NCI-H69 (cell line): ENCODE measurements at regions not wholly inside any gene's neighbourhood (a gene's known extent, or its start where the extent isn't known, plus 50 kb on each side); places are given as distances from the start of the nearest gene placed in this dataset.
"Not testable (repeated sequence)": the region's sequence is repeated elsewhere in the genome, so short reads cannot be mapped to it uniquely, and the experiment has no call there.

Source experiments
- DNase-seq: peaks from one replicate; lab custom pipeline; 2025; lab: John Stamatoyannopoulos, UW

DNA sequence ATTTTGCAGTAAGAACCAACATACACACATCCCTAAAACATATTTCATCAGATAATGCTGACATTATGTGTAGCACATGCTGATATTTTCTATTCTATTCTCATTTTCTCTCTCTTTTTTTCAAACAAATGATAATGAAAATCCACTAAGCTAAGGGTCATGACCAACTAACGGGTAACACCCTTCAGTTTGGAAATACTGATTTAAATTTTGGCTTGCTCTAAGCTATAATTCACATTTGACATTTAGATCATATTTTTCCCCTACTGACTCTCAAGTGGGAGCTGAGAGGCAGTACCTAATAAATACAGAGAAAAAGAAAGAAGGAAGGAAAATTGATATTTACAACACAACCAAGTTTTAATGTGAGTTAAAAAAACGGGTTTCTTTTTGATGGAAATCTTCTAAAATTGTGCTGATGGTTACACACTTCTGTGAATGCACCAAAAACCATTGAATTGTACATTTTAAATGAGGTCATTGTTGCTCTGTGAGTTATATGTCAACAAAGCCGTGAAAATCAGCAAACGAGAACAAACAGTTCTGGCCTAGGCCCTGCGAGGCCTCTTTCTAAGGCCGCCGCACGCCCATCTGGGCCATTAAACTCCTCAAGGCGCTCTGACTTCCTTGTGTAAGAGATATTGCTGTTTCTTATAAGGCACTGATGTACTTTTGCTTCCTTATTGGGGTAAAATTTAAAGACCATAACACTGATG, 124.2 kb downstream of the GALR1 start:
- DNase-seq = peak; percentile 18

DNA sequence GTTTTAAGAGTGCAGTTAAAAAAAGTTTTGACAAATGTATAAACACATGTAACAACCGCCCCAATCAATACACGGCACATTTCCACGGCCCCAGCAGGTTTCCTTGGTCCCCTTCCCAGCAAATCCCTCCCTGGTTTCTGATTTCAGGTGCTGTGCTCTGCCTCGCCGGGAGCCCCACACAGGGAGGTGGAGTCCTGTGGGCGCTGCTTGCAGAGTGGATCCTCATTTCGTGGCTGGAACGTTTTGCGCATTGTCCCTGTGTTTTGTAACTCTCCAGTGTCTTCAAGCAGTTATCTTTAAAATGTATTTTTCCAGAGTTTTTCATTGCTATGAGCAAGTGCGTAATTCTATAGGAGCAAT, 124.8 kb downstream of the GALR1 start:
- no peak for DNase-seq

DNA sequence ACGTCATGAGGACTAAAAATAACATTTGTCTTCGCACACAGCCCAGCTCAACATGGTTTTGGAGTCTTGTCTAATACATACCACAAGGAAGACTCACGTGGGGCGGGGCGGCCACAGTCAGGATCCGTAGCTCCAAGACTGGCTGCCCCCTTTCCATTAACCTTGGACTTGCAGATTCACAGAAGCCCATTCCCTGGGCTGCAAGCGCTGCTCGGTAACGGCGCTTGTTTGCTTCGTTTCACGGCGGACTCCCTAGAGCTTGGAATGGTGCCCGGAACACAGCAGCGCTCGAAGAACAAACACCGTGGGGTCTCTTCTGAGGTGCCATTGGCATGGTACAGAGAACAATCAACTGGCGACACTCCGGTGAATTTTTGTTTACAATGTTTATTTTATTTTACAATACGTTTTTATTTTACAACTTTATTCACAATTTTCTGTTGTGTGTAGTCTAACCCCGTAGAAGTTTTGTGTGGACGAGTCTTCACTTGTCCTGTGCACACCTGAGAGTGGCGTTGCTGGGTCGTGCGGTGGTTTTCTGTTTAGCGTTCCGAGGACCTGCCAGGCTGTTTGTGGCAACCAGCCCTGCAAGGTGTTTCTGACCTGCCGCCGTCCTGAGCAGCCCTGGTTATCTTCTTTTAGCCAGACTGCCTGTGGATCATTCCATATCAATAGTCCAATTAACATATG, 126.5 kb downstream of the GALR1 start:
- DNase-seq = peak; percentile 69

DNA sequence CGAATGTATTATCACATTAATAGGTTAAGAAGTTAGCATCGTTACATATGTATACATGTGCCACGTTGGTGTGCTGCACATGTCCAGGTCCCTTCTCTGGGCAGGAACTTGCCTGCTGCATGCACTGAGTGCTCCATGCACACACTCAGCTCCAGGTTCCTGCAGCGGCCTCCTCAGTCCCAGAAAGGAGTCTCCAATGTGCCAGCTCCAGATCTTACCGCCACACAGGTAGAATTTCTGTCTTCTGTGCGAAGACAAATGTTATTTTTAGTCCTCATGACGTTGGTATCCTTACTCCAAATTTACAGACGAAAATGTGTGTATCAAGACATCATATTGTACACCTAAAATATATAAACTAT, 127.1 kb downstream of the GALR1 start:
- no peak for DNase-seq

DNA sequence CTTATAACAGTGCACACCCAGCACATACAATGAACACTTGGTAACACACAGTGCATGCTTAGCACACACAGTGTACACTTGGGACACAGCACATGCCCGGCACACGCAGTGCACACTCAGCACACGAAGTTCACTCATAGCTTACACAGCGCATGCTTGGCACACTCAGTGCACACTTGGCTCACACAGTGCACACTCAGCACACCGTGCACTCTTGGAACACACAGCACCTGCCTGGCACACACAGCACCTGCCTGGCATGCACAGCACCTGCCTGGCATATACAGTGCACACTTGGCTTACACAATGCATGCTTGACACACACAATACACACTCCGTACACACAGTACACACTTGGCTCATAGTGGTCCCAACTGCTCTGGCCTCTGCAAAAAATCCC, 128.2 kb downstream of the GALR1 start:
- no peak for DNase-seq

DNA sequence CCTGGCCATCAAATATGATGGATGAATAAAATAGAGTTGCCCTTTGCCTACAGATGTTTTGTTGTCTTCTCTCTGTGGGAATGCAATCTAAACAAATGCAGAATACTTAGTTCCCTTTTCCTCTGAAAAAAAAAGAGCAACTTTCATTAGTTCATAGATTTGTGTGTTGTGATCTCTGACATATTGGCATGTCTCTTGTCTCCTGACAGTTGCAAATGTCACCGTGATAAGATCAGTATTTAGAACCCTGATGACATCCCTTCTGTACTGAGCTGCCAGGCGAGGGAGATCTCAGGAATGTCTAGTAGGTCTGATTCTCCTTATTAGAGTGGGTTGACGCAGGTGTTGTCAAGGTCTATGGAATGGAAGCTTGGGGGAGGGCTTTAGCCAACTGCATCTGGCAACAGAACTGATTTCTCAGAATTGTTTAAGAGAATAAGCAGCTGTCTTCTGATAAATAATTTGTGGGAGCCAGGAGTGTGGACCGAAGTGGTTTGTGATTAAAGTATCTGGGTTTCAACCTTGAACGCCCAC, 130.4 kb downstream of the GALR1 start:
- no peak for DNase-seq

DNA sequence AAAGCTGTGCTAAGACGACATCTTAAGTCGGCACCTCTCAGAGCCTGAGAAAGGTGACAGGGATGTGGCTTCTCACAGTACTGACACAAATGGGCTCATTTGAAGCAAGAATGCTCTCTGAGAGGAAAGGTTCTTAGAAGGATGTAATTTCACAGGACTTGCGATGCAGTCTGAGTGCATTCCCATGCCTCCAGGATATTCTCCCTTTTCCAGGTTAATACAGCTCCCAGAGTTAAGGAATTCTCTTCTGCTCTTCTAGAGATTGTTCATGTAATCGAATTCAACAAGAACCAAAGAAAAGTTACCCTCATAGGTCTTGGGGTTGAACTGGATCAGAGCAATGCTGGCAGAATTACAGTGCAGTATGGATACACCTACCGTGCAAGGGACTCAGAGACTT, 131.0 kb downstream of the GALR1 start:
- DNase-seq = no peak

DNA sequence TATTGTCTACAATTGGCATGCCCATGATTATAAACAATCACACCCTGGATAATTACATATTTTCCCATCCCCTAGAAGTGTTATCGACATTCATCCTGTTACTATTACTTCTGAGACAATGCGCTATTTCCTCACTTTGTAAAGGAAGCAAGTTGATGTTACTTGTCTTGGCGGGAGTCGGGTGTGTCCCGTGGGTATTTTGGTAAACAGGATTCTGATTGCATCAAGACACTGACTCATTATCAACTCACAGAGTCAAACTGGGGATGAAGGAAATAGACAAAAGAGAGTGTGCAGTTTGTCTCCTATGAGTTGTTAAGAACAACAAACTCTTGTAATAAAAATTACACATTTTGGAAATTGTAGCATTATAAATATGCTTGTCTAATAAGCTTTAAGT, 142.7 kb downstream of the GALR1 start:
- no peak for DNase-seq

DNA sequence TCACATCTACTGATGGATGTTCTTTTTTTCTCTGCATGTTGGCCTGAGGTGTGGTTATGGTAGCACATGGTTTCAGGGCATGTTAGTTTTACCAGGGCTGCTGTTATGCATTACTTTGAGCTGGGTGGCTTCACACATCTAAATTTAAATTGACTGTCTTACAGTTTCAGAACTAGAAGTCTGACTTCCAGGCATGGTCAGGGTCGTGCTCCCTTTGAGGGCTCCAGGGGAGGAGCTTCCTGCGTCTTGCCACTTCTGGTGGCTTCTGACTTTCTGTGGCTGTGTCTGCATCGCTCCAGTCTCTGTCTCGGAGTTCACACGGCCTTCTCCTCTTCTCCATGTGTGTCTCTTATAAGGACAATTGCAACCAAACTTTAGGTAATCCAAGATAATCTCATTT, 143.9 kb downstream of the GALR1 start:
- no peak for DNase-seq

DNA sequence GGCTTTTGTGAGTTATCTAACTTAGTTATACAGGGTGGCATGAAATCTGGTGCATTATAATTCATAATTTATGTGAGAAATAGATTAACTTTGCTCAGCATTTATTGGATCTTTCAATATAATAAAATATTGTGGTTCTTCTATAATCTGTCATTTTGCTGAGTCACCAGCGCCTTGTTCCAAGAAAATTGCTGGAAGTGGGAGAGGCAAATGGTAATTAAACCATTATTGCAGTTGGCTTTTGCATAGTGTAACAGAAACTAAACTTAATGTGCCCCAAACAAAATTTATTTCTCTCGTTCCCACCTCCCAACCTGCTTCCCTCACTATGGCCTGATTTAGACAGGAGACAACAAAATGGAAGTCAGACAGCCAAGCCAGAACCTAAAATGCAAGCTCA, 146.3 kb downstream of the GALR1 start:
- peak; percentile 29 for DNase-seq

DNA sequence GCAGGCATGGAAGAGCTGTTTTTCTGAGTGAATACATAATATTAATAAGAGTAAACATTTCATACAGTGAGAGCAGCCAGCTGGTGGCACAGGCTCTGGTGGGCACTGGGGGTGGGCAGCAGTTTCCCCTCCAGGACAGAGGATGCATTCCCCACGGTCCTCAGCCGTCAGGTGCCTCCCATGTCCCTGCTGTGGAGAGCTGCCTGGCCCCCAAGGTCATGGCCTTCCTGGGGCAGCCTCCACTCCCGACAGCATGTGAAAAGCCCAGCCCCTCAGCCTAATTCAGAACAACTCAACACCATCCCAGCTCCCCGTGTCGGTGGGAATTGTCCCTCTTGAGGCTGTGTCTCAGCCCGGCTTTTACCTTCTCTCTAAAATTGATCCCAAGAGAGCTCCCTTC, 147.4 kb downstream of the GALR1 start:
- no peak for DNase-seq

DNA sequence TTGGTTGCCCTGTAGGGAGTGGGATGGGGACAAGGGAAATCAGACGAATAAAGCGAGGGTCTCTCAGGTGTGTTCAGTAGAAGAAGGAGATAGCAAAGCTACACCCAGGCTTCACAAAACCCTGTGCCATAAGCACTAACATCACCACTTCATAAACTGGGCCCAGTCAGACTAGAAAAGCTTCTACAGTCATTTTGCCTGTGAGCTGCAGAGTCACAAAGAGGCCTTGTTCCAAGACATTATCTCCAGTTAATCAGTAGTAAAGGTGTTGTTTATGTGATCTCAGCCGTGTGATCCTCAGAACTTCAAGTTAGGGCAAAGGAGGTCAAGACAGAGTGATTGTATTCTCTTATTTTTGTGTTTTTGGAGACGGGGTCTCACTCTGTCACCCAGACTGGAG, 148.0 kb downstream of the GALR1 start:
- DNase-seq = no peak

DNA sequence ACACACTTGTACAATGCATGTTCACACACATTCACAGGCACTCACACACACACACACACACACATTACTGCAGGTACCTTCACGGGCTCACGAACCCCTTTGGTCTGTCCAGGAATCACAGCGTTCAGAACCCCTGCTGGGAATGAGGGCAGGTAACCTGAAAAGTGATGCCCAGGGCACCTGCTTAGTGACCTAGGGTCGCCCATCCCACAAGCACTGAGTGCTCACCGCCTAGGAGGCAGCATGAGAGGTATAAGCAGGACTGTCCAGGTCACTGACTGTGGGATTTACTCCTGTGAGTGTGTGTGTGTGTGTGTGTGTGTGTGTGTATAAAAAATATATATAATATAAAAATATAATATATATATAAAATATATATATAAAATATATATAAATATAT, 150.9 kb downstream of the GALR1 start:
- DNase-seq = no peak

DNA sequence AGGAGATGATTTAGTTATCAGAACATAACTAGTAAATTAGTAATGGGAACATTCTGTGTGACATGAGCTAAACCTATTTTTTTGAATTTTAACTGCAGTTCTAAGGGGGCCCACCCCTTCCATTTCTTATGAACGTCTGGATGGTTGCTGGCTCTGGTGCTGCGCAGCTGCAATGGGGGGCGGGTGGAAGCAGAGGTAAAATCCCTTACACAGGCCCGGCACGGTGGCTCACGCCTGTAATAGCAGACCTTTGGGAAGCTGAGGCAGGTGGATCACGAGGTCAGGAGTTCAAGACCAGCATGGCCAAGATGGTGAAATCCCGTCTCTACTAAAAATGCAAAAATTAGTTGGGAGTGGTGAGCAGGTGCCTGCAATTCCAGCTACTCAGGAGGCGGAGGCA, 151.5 kb downstream of the GALR1 start:
- DNase-seq = no peak

DNA sequence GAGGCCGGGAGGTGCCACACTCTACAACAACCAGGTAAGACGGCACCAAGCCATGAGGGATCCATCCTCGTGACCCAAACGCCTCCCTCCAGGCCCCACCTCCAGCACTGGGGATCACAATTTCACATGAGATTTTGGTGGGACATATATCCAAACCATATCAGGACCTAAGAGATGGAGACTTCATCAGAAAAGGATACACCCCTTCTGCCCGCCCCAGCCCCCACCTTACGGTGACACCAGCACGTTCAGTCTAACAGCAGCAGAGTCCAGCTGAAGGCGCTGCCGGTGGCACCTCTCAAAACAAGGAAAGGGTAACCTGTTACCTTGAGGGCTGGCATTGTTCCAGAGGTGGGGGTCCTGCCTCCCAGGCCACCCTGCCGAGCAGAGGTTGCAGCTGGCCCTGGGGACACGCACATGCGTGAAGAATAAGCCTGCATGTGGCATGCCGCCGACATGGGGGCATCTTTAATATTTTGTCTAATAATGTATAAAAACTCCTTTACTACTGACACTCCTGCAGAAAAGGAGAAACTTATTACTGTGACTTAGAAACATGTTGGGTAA, 154.4 kb downstream of the GALR1 start:
- no peak for DNase-seq

DNA sequence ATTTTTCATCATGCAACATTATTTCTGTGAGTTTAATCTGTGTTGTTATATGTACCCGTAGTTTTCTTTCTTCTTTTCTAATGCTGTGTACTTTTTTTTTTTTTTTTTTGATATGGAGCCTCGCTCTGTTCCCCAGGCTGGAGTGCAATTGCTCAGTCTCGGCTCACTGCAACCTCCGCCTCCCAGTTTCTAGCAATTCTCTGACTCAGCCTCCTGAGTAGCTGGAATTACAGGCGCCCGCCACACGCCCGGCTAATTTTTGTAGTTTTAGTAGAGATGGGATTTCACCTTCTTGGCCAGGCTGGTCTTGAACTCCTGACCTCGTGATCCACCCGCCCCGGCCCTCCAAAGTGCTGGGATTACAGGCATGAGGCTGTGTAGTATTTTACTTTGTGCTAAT, 155.4 kb downstream of the GALR1 start:
- no peak for DNase-seq

DNA sequence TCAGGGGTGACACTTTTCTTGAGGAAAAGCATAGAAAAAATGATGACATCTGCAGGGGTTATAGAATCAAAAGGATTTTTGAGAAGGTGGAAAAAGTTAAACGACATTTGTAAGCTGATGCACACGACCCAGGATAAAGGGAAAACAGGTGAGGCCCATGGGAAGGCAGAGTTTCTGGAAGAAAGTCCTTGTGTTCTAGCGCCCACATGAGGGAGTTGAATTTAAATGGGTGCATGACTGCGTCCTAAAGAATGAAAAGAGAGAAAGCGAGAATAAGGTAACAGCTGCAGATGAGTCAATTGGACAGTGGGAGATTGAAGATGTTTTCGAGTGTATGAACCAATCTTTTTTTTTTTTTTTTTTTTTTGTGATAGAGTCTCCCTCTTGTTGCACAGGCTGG, 158.1 kb downstream of the GALR1 start:
- DNase-seq = peak; percentile 27

DNA sequence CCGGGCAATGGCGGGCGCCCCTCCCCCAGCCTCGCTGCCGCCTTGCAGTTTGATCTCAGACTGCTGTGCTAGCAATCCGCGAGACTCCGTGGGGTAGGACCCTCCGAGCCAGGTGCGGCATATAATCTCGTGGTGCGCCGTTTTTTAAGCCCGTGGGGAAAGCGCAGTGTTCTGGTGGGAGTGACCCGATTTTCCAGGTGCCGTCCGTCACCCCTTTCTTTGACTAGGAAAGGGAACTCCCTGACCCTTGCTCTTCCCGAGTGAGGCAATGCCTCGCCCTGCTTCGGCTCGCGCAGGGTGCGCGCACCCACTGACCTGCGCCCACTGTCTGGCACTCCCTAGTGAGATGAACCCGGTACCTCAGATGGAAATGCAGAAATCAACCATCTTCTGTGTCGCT, 171.9 kb downstream of the GALR1 start:
- DNase-seq = not testable (repeated sequence)

DNA sequence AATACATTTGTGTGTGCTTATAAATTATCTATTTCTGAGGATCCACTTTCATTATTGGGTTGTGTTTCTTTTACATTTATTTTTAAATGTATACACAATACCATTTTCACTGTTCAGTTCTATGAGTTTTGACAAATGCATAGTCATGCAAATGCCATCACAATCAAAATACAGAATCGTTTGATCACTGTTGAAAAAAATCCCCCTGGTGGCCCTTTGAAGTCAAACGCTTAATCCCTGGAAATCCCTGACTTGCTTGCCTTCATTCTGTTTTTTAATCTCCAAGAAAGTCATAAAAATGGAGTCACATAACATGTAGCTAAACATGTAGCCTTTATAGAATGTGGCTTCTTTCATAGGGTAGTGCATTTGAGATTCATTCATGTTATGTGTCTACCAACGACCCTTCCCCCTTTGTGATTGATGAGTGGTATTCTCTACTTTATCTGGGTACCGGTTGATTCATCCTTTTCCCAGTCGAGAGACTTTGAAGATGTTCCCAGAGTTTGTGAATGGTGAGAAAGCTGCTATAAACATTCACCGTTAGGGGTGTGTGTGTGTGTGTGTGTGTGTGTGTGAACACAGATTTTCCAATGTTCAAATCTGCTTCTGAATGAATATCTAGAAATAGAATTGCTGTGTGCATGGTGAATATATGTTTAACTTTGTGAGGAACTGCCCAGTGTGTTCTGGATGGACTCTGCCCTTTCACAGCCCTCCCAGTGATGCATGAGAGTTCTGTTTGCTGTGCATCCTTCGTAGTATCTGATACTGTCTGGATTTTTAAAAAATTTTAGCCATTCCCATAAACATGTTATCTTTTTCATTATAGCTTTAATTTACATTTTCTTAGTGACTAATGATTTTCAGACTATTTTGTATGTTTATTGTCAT, 173.6 kb downstream of the GALR1 start:
- DNase-seq = peak; percentile 33

DNA sequence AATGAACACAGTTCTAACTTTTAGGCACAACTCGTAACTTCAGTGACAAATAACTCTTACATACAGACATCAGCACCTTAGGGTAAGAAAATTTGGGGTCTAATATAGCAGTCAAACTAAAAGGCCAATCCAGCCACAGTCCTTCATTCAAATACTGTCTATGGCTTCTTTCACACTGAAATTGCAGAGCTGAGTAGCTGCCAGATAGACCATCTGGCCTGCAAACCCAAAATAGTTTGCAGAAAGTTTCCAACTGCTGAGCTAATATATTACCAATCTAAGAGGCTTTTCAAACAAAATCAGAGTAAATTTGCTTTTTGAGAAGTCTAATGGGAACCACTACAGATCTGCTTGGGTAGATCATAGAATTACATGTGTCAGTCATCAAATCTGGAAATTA, 183.4 kb downstream of the GALR1 start:
- DNase-seq = no peak

DNA sequence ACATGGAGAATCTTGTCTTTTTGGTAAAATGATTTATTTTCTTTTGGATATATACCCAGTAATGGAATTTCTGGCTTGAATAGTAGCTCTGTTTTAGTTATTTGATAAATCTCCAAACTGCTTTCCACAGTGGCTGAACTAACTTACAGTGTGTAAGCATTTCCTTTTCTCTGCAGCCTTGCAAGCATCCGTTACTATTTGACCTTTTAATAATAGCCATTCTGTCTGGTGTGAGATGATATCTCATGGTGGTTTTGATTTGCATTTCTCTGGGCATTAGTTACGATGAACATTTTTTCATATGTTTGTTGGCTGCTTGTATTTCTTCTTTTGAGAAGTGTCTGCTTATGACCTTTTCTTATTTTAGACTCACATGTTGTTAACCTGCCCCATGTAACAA, 190.2 kb downstream of the GALR1 start:
- DNase-seq = no peak

DNA sequence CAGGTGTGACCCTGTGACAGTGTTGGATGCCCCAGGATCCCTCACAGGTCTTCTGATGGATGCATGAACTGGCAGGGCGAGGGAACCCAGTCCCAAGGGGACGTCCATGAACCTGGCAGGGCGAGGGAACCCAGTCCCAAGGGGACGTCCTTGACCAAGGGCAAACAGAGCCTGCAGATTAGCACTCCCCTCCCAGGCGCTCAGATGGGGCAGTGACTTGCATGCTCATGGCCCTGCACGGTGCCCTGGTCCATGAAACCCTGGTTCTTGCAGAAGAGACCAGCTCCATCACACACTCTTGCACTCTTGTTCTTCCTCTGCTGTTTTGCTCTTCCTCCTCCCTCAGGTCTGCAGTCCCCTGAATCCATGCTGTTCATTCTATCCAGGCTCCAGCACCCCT, 192.7 kb downstream of the GALR1 start:
- no peak for DNase-seq

DNA sequence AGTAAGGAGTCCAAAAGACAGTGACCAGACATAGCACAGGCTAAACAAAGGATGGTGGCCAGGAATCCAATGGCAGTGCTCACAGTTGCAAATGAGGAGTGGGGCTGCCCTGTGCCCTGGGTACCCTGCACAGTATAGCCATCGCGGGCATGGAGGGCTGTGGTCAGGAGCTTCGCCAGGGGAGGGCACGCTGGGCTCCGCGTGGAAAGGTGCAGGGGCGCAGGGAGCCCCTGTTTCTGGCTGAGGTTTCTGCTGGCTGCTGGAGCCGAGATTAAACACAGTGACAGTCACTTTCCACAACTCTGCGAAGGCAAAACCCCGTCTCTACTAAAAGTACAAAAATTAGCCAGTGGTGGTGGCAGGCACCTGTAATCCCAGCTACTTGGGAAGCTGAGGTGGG, 194.7 kb downstream of the GALR1 start:
- DNase-seq = no peak
